Left hindlimb (tissue), 1 donor: ENCODE measurements at regions not wholly inside any gene's neighbourhood (a gene's known extent, or its start where the extent isn't known, plus 50 kb on each side); places are given as distances from the start of the nearest gene placed in this dataset.
"Not testable (repeated sequence)": the region's sequence is repeated elsewhere in the genome, so short reads cannot be mapped to it uniquely, and the experiment has no call there.

Source experiments
- DNase-seq: peaks from one replicate; pipeline ENCODE4 v3.0.0-alpha.2; 2018

DNA sequence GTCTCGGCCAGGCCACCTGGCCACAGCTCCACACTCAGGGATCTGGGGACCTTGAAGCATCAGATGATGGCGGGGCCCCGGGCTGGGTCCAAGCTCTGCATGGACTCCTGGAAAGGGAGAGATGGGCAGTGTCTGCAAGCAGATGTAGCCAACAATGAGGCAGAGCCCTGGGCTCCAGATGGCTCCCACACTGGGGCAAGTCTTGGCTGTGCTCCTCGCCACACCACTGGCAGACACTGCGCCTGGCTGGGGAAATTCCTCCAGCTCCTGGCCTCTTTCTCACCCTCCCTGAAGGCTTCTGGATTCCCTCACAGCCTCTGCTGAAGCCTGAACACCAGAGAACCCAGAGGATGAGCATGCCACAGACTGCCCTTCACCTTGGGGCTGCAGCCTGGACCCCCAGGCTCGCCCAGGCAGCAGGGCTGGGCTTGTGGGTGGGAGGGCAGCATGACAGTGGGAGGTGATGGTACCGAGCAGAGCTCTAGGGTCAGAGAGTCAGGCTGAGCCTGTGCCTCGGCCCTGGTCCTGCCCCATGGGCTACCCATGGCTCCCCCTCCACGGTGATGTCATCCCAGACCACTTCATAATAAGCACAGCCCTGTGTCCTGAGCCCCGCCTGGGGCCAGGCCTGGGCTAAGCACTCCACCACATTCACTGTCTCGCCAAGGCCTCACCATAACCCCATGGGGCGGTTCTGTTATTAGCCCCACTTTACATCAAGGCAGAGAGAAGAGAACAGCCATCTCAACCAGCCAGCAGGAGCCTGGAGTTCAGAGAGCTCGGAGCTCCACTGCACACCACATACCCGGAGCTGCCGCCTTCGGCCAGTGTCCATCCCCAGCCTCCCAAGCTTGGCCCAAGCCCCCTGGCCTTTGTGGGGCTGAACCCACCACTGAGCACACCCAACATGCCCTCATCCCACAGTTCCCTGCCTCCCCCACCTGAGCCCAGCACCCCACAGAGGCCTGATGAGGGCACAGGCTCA, 62.2 kb upstream of the ADAMTS2 start:
- DNase-seq: no peak

DNA sequence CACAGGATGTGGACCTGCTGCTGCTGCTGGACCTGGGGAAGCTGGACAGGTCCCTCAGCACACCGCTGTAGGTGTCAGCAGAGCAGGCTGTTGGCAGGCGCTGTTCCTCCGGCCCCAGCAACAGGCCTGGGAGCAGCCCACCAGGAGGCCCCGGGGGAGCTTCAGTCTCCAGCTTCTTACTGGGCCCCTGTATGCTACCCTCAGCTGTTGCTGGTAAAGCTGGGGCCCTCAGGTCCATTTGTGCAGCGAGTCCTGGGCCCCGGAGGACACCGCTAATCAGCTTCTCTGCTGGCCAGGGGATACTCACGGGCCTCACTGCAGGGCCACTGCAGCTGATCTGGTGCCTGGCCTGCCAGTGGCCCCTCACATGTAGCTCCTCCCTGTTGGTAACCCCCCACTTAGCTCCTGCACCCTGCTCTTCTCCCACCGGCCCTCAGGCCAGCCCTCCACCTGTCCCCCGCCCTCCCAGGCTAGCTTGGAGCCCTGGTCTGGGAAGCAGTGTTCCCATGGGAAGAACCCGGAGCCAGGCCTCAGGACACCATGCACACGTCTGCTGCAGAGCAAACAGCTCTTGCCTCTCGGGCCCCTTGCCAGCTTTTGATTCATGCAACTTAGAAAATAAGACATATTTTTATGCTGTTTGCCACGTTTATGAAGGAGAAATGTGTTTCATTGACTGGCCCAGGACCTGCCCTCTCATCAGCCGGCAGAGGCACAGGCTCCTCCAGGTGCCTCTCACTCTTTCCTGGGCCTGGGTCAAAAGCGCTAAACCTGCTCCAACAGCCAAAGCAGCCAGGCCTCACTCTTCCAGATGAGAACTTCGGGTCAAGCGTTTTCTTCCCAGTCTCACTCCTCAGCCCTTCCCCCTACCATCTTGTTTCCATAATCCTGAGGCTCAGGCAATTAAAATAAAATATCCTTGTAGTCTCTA, 61.0 kb upstream of the ADAMTS2 start:
- DNase-seq: peak; percentile 58

DNA sequence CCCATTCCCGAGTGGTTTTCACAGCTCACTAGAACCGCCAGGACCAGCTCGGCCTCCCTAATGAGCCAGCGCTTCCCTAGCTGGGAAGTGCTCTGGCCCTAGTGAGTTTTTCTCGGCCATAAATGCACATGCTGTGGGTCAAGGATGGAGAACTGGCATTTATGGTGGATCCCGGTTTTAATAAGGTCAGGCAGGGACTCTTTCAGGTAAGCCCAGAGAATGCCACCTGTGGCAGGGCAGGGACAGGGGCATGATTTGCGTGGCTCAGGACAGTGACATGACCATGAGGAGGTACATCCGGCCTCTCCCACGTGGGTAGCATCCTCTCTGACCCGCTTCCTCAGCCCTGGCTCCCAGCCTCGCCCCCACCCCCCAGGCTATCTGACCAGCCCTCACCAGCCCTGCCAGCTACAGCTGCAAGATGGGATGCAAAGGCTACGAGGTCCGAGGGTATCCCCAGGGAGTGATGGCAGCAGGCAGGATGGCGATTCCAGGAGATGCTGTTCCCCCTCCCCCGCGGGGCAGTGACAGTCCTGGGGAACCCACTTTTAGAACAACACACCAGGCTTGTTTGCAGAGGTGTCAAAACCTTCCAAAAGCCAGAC, 60.3 kb upstream of the ADAMTS2 start:
- no peak for DNase-seq

DNA sequence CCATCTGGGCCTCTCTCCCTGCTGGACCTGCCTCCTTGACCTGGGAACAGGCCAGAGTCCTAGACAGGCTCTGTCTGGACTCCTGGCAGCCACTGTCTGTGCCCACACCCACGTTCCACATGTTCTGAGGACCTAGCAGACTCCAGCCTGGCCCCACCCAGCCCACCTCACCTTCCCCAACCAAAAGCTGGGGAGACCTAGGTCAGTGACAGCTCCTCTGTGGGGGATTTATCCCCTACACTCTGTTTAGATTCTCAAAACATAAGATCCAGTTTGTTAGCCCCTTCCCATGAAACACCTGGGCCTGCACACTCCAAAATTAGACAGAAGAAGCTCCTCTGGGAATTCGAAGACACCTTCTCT, 59.8 kb upstream of the ADAMTS2 start:
- no peak for DNase-seq

GRCh38 chr5:179404321-179405053, 59.2 kb upstream of the ADAMTS2 start:
- DNase-seq: no peak

DNA sequence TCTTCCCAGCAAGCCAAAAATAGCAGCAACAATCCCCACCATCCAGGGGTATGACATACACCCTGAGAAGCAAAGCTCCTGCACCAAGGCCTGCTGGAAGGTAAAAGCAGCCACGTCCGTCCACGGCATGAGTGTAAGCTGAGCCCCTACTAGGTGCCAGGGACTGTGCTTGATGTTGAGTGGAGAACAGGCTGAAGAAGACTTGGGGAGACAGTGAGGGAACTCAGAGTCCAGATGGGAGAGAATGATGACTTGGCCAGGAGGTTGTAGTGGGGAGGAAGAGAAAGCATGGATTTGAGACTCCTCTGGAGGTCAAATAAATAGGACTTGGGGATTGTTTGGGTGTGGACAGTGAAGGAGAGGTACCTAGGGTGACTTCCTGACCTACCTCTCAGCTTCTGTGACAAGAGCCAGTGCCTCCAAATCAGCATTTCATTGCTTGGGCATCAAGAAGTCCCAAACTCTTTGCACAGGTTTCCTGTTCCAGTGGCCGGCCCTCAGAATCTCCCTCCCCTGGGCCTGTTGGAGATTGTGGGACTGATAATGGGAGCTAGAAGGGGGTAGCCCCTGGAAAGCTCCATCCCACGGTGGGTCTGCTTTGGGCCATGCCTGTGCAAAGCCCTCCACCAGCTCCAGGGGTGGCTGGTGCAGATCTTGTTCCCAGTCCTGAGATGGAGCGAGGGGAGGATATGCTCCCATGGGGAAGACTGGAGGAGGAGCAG, 58.3 kb upstream of the ADAMTS2 start:
- no peak for DNase-seq

DNA sequence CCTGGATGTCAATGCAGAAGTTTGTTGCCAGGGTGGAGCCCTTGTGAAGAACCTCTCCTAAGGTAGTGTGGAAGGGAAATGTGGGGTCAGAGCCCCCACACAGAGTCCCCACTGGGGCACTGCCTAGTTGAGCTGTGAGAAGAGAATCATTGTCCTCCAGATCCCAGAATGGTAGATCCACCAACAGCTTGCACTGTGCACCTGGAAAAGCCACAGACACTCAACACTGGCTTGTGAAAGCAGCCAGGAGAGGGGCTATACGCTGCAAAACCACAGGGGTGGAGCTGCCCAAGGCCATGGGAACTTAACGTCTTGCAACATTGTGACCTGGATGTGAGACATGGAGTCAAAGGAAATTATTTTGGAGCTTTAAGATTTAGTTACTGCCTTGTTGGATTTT, 55.2 kb upstream of the ADAMTS2 start:
- DNase-seq: not testable (repeated sequence)

GRCh38 chr5:179400020-179400419, 54.8 kb upstream of the ADAMTS2 start:
- DNase-seq: no peak

- DNase-seq: not testable (repeated sequence)
Observed at GRCh38 chr5:179399327-179399726, 54.1 kb upstream of the ADAMTS2 start.

DNA sequence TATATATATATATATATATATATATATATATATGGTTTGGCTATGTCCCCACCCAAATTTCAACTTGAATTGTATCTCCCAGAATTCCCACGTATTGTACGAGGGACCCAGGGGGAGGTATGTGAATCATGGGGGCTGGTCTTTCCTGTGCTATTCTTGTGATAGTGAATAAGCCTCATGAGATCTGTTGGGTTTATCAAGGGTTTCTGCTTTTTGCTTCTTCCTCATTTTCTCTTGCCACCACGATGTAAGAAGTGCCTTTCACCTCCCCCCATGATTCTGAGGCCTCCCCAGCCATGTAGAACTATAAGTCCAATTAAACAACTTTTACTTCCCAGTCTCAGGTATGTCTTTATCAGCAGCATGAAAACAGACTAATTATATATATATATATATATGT, 52.3 kb upstream of the ADAMTS2 start:
- no peak for DNase-seq
